ENCODE measurements at regions not wholly inside any gene's neighbourhood (a gene's known extent, or its start where the extent isn't known, plus 50 kb on each side); places are given as distances from the start of the nearest gene placed in this dataset.

DNA sequence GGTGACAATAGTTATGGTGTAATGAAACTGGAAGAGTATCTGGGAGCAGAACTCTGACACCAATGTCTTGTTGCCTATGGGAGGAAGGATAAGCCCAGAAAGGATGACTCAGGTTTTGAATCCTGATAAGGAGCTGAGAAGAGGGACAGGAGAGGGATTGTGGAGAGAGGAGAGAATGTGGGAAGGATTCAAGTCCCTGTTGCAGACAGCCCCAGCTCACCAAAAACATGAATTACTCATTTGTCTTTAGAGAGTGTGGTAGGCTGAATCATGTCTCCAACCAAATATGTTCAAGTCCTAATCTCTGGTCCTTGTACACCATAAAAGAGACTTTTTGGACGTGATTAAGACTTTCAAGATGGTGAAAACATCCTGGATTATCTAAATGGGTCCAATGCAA, 206.9 kb upstream of the PHYHIPL start:
- Histone ChIP-seq H3K9me3 (ENCODE audit: control insufficient read depth in 1 of 2, low read length in 2 of 2) (no peaks in the 10 kb centered on the region), H3K27me3 (ENCODE audit: insufficient read depth, low read length) (no peaks in the 10 kb centered on the region), H3K4me3 (ENCODE audit: low read length in 2 of 2) (no peak overlapping the region), H3K36me3 (ENCODE audit: insufficient read depth, low read length) (no peaks in the 10 kb centered on the region), H3K27ac (ENCODE audit: low read depth, low read length) (no peak overlapping the region), H3K4me1 (ENCODE audit: insufficient read depth, low read length) (no peaks in the 10 kb centered on the region)
- ChIA-PET POLR2A (ENCODE audit: partially characterized antibody) (no interaction called here), CTCF (ENCODE audit: partially characterized antibody) (interaction anchor here (1.6 kb wide), 1 partner anchor 10 kb away, joined by 5 read pairs; no protein-coding TSS in a partner anchor)
- peaks cover 5 to 11% of the 10 kb centered on the region in 2 donors for H3K27me3 Mint-ChIP-seq
- no peak overlapping the region for H3K27ac Mint-ChIP-seq
- peaks cover 0 to 2% (median 0%) of the 10 kb centered on the region in 8 donors for H3K9me3 Mint-ChIP-seq
- no peak for DNase-seq
- intact Hi-C loops (cut with micrococcal nuclease), result no loop called here
- H3K4me1 Mint-ChIP-seq, result no peaks in the 10 kb centered on the region
- no peak overlapping the region for H3K4me3 Mint-ChIP-seq
- no peaks in the 10 kb centered on the region for H3K36me3 Mint-ChIP-seq

DNA sequence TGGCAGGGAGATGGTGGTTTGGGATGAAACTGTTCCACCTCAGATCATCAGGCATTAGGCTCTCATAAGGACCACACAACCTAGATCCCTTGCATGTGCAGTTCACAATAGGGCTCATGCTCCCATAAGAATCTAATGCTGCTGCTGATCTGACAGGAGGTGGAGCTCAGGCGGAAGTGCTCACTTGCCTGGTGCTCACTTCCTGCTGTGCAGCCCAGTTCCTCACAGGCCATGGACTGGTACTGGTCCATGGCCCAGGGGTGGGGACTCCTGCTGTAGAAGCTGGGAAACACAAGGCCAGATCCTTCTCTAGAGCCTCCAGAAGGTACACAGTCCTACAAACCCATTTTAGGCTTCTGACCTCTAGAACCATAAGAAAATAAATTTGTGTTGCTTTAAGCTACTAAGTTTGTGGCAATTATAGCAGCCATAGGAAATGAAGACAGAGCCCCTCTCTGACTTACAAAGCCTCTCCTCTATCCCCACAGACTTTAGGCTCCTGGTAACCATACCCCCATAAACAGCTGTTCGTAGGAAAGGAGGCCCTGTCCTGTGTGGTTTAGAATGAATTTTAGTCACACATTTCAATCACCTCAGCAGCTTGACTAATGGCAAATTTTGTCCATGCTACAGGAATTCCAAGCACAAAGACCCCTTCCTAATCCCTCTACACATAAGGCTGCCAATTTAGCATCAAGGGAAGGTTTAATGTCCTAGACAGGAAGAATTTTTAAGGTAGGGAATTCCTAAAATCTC, 206.1 kb upstream of the PHYHIPL start:
- DNase-seq, result no peak
- H3K27ac Mint-ChIP-seq, result no peak overlapping the region
- H3K27me3 ChIP-seq (ENCODE audit: insufficient read depth, low read length), result no peaks in the 10 kb centered on the region
- H3K36me3 ChIP-seq (ENCODE audit: insufficient read depth, low read length), result no peaks in the 10 kb centered on the region
- CTCF ChIA-PET (ENCODE audit: partially characterized antibody), result no interaction called here
- no peaks in the 10 kb centered on the region for H3K9me3 ChIP-seq (ENCODE audit: control insufficient read depth in 1 of 2, low read length in 2 of 2)
- no peak overlapping the region for H3K27ac ChIP-seq (ENCODE audit: low read depth, low read length)
- peaks cover 5 to 11% of the 10 kb centered on the region in 2 donors for H3K27me3 Mint-ChIP-seq
- POLR2A ChIA-PET (ENCODE audit: partially characterized antibody), result no interaction called here
- H3K9me3 Mint-ChIP-seq, result peaks cover 0 to 2% (median 0%) of the 10 kb centered on the region in 8 donors
- H3K4me1 Mint-ChIP-seq, result no peaks in the 10 kb centered on the region
- intact Hi-C loops (cut with micrococcal nuclease), result no loop called here
- no peaks in the 10 kb centered on the region for H3K4me1 ChIP-seq (ENCODE audit: insufficient read depth, low read length)
- H3K36me3 Mint-ChIP-seq, result no peaks in the 10 kb centered on the region
- no peak overlapping the region for H3K4me3 Mint-ChIP-seq
- H3K4me3 ChIP-seq (ENCODE audit: low read length in 2 of 2), result no peak overlapping the region

DNA sequence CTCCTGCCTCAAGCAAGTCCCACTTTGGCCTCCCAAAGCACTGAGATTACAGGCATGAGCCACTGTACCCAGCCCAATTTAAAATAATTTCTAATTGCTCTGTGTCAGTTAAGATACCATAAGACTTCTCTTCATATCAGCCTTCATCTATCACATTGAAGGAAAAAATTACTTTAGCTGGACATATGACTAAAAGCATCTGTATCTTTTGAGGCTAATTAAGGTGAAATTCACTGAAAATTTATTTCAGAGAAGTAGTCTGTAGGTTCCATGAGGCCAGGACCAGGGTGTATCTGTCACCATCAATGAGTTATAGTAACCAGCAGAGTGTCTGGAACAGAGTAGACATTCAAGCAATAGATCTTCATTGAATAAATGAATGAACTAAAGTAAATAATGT, 205.2 kb upstream of the PHYHIPL start:
- no peaks in the 10 kb centered on the region for H3K4me1 ChIP-seq (ENCODE audit: insufficient read depth, low read length)
- H3K4me3 ChIP-seq (ENCODE audit: low read length in 2 of 2), result no peak overlapping the region
- H3K36me3 ChIP-seq (ENCODE audit: insufficient read depth, low read length), result no peaks in the 10 kb centered on the region
- DNase-seq, result no peak
- H3K9me3 ChIP-seq (ENCODE audit: control insufficient read depth in 1 of 2, low read length in 2 of 2), result no peaks in the 10 kb centered on the region
- Mint-ChIP-seq H3K9me3 (peaks cover 0 to 2% (median 0%) of the 10 kb centered on the region in 8 donors), H3K27ac (no peak overlapping the region), H3K27me3 (peaks cover 5 to 11% of the 10 kb centered on the region in 2 donors), H3K36me3 (no peaks in the 10 kb centered on the region), H3K4me1 (no peaks in the 10 kb centered on the region), H3K4me3 (no peak overlapping the region)
- H3K27me3 ChIP-seq (ENCODE audit: insufficient read depth, low read length), result no peaks in the 10 kb centered on the region
- H3K27ac ChIP-seq (ENCODE audit: low read depth, low read length), result no peak overlapping the region
- POLR2A ChIA-PET (ENCODE audit: partially characterized antibody), result interaction anchor here (0.6 kb wide), 1 partner anchor 20 kb away, joined by 3 read pairs; no protein-coding TSS in a partner anchor
- CTCF ChIA-PET (ENCODE audit: partially characterized antibody), result no interaction called here
- intact Hi-C loops (cut with micrococcal nuclease), result no loop called here

DNA sequence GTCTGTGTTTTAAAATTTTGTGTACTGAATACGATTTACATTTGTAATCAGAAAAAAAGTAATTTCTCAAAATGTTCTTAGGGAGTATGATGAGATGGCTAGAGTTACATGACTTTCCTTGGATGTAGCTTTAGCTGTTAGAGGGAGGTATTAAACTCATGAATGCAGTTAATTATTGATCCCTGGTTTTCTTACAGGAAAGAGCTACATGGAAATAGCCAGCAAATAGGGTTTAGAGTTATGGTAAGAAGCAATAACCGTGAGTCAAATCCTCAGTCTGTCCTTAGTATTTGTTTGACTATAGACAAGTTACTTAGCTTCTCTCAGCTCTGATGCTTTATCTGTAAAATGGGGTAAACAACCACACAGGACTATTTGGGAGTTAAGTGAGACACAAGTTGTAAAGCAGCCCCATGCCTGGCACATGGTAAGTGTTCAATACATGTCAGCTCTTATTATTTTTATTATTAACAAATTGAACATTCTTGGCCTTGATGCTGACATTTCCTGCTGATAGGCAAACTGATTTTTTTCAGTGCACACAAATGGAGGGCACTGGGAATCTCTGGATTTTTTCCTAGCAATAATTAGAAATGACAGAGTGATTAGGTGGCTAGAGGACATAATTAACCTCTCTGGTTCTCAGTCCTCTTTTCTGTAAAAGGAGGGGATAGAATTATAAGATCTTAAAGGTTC, 204.5 kb upstream of the PHYHIPL start:
- Histone ChIP-seq H3K4me3 (ENCODE audit: low read length in 2 of 2) (no peak overlapping the region), H3K27ac (ENCODE audit: low read depth, low read length) (no peak overlapping the region), H3K4me1 (ENCODE audit: insufficient read depth, low read length) (no peaks in the 10 kb centered on the region), H3K36me3 (ENCODE audit: insufficient read depth, low read length) (no peaks in the 10 kb centered on the region), H3K27me3 (ENCODE audit: insufficient read depth, low read length) (no peaks in the 10 kb centered on the region), H3K9me3 (ENCODE audit: control insufficient read depth in 1 of 2, low read length in 2 of 2) (no peaks in the 10 kb centered on the region)
- Mint-ChIP-seq H3K27ac (no peak overlapping the region), H3K36me3 (no peaks in the 10 kb centered on the region), H3K27me3 (peaks cover 5 to 10% of the 10 kb centered on the region in 2 donors), H3K9me3 (peaks cover 0 to 2% (median 0%) of the 10 kb centered on the region in 8 donors), H3K4me3 (no peak overlapping the region), H3K4me1 (no peaks in the 10 kb centered on the region)
- no peak for DNase-seq
- intact Hi-C loops (cut with micrococcal nuclease), result no loop called here
- ChIA-PET POLR2A (ENCODE audit: partially characterized antibody) (interaction anchor here (0.6 kb wide), 1 partner anchor 19 kb away, joined by 3 read pairs; no protein-coding TSS in a partner anchor), CTCF (ENCODE audit: partially characterized antibody) (no interaction called here)

DNA sequence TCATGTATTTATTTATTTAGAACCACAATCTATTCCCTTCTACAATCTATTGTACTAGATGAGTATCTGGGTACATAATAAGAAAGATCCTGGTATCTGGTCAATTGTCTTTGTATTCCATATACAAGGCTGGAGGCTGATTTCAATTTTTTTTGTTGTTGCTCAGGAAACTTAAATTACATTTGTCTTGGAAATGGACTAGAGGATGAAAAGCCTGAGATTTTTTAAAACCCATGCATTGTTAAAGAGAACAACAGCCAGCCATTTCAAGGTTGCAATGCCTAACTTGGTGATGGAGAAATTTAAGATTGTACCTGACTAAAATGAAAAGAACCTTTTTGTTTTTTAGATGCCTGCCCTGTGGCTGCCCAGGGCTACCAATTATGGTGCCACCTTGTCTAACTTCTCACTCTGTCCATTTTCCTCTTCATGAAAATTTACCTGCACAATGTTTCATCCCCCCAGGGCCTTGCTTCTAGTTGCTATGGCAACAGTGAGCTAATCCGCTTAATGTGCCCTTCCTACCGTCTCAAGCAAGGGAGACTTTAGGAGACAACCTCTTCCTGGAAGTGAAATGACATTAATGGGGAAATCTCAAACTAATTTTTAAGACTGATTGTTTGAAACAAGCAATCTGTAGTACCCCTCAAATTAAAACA, 203.7 kb upstream of the PHYHIPL start:
- Mint-ChIP-seq H3K27me3 (peaks cover 5 to 6% of the 10 kb centered on the region in 2 donors), H3K9me3 (peaks cover 0 to 2% (median 0%) of the 10 kb centered on the region in 8 donors), H3K27ac (no peak overlapping the region), H3K4me1 (no peaks in the 10 kb centered on the region), H3K36me3 (no peaks in the 10 kb centered on the region), H3K4me3 (no peak overlapping the region)
- Histone ChIP-seq H3K27ac (ENCODE audit: low read depth, low read length) (no peak overlapping the region), H3K36me3 (ENCODE audit: insufficient read depth, low read length) (no peaks in the 10 kb centered on the region), H3K9me3 (ENCODE audit: control insufficient read depth in 1 of 2, low read length in 2 of 2) (no peaks in the 10 kb centered on the region), H3K27me3 (ENCODE audit: insufficient read depth, low read length) (no peaks in the 10 kb centered on the region), H3K4me1 (ENCODE audit: insufficient read depth, low read length) (no peaks in the 10 kb centered on the region), H3K4me3 (ENCODE audit: low read length in 2 of 2) (no peak overlapping the region)
- no peak for DNase-seq
- POLR2A ChIA-PET (ENCODE audit: partially characterized antibody), result no interaction called here
- CTCF ChIA-PET (ENCODE audit: partially characterized antibody), result no interaction called here
- intact Hi-C loops (cut with micrococcal nuclease), result no loop called here

DNA sequence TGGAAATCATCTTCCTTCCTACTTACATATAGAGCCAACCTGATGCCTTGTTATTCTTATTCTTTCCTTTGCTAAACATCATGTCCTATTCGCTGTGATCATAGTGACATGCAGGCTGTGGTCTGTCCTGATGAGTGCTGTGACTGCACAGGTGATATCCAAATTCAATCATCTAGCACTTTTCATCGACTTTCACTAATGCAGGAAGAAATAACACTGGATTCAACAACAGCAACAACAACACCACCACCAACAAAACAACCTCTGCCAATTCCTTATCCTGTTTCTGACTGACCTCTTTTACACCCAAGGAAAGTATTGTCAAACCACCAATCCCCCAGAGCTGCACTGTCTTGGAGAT, 203.2 kb upstream of the PHYHIPL start:
- H3K27me3 ChIP-seq (ENCODE audit: insufficient read depth, low read length), result no peaks in the 10 kb centered on the region
- CTCF ChIA-PET (ENCODE audit: partially characterized antibody), result no interaction called here
- H3K4me1 Mint-ChIP-seq, result no peaks in the 10 kb centered on the region

DNA sequence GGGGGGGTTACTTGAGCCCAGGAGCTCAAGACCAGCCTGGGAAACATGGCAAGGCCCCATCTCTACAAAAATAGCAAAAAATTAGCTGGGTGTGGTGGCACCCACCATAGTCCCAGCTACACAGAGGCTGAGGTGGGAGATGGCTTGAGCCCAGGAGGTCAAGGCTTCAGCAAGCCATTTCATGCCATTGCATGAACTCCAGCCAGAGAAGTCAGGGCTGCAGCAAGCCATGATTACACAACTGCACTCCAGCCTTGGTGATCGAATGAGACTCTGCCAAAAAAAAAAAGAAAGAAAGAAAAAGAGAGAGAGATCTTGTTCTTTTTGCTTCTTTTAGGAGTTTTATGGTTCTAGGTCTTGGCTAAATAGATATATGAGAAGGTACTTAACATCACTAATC, 200.2 kb upstream of the PHYHIPL start:
- no peaks in the 10 kb centered on the region for H3K36me3 ChIP-seq (ENCODE audit: insufficient read depth, low read length)
- POLR2A ChIA-PET (ENCODE audit: partially characterized antibody), result no interaction called here
- no peak overlapping the region for H3K27ac ChIP-seq (ENCODE audit: low read depth, low read length)
- H3K36me3 Mint-ChIP-seq, result no peaks in the 10 kb centered on the region
- CTCF ChIA-PET (ENCODE audit: partially characterized antibody), result no interaction called here
- intact Hi-C loops (cut with micrococcal nuclease), result no loop called here
- no peaks in the 10 kb centered on the region for H3K27me3 ChIP-seq (ENCODE audit: insufficient read depth, low read length)
- H3K27ac Mint-ChIP-seq, result no peak overlapping the region
- no peaks in the 10 kb centered on the region for H3K4me1 ChIP-seq (ENCODE audit: insufficient read depth, low read length)
- H3K4me1 Mint-ChIP-seq, result no peaks in the 10 kb centered on the region
- no peak overlapping the region for H3K4me3 ChIP-seq (ENCODE audit: low read length in 2 of 2)
- H3K4me3 Mint-ChIP-seq, result no peak overlapping the region
- no peak for DNase-seq
- H3K27me3 Mint-ChIP-seq, result peaks cover 0 to 2% of the 10 kb centered on the region in 2 donors
- H3K9me3 ChIP-seq (ENCODE audit: control insufficient read depth in 1 of 2, low read length in 2 of 2), result no peaks in the 10 kb centered on the region
- H3K9me3 Mint-ChIP-seq, result peaks cover 0 to 2% (median 0%) of the 10 kb centered on the region in 8 donors

More for the DNA sequence above, 203.2 kb upstream of the PHYHIPL start:
- H3K36me3 Mint-ChIP-seq, result no peaks in the 10 kb centered on the region
- peaks cover 3 to 5% of the 10 kb centered on the region in 2 donors for H3K27me3 Mint-ChIP-seq
- intact Hi-C loops (cut with micrococcal nuclease), result no loop called here
- H3K9me3 Mint-ChIP-seq, result peaks cover 0 to 2% (median 0%) of the 10 kb centered on the region in 8 donors
- POLR2A ChIA-PET (ENCODE audit: partially characterized antibody), result no interaction called here
- Histone ChIP-seq H3K9me3 (ENCODE audit: control insufficient read depth in 1 of 2, low read length in 2 of 2) (no peaks in the 10 kb centered on the region), H3K4me1 (ENCODE audit: insufficient read depth, low read length) (no peaks in the 10 kb centered on the region), H3K4me3 (ENCODE audit: low read length in 2 of 2) (no peak overlapping the region), H3K27ac (ENCODE audit: low read depth, low read length) (no peak overlapping the region), H3K36me3 (ENCODE audit: insufficient read depth, low read length) (no peaks in the 10 kb centered on the region)
- H3K27ac Mint-ChIP-seq, result no peak overlapping the region
- H3K4me3 Mint-ChIP-seq, result no peak overlapping the region
- DNase-seq, result no peak
